ENCODE measurements at regions not wholly inside any gene's neighbourhood (a gene's known extent, or its start where the extent isn't known, plus 50 kb on each side); places are given as distances from the start of the nearest gene placed in this dataset.

DNA sequence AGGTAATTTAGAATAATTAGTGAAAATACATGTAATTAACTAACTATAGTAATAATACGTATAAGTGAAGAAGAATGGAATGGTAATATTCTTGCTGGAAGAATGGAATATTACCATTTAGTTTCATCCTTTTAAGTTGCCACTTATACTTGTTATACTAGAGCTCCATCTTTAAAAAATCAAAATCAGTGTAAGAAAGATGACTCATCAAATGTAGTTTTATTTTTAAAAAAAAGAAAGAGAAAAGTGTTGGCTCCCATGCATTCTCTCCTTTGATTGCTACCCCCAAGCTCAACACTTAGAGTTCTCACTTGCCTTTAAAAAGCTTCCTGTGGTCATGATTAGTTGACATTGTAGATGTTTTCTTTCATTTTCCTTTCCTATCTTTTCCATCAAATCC lies 82.4 kb upstream of the KIF2B start:
- no peak for TF ChIP-seq POLR2A (IDR thresholded peaks at IDR 0.05; ENCODE audit: low read depth, low read length)
- no peak for TF ChIP-seq MXI1 (IDR thresholded peaks at IDR 0.05; ENCODE audit: borderline replicate concordance, low read depth, low read length)
- TF ChIP-seq, protein P1, sequence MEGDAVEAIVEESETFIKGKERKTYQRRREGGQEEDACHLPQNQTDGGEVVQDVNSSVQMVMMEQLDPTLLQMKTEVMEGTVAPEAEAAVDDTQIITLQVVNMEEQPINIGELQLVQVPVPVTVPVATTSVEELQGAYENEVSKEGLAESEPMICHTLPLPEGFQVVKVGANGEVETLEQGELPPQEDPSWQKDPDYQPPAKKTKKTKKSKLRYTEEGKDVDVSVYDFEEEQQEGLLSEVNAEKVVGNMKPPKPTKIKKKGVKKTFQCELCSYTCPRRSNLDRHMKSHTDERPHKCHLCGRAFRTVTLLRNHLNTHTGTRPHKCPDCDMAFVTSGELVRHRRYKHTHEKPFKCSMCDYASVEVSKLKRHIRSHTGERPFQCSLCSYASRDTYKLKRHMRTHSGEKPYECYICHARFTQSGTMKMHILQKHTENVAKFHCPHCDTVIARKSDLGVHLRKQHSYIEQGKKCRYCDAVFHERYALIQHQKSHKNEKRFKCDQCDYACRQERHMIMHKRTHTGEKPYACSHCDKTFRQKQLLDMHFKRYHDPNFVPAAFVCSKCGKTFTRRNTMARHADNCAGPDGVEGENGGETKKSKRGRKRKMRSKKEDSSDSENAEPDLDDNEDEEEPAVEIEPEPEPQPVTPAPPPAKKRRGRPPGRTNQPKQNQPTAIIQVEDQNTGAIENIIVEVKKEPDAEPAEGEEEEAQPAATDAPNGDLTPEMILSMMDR (conservative IDR thresholded peaks at IDR 0.05; ENCODE audit: low read depth, low read length), result no peak
- no peak for TF ChIP-seq CEBPB (IDR thresholded peaks at IDR 0.05; ENCODE audit: low read depth, low read length)
- no peak for TF ChIP-seq SMC3 (IDR thresholded peaks at IDR 0.05; ENCODE audit: low read depth, low read length)
- TF ChIP-seq MAFK (IDR thresholded peaks at IDR 0.05; ENCODE audit: low read depth, low read length), result no peak
- TF ChIP-seq, protein P2, sequence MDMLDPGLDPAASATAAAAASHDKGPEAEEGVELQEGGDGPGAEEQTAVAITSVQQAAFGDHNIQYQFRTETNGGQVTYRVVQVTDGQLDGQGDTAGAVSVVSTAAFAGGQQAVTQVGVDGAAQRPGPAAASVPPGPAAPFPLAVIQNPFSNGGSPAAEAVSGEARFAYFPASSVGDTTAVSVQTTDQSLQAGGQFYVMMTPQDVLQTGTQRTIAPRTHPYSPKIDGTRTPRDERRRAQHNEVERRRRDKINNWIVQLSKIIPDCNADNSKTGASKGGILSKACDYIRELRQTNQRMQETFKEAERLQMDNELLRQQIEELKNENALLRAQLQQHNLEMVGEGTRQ (IDR thresholded peaks at IDR 0.05; ENCODE audit: low read depth, low read length), result no peak
- TF ChIP-seq RFX5 (IDR thresholded peaks at IDR 0.05; ENCODE audit: low read depth, low read length), result no peak
- TF ChIP-seq, protein P3, sequence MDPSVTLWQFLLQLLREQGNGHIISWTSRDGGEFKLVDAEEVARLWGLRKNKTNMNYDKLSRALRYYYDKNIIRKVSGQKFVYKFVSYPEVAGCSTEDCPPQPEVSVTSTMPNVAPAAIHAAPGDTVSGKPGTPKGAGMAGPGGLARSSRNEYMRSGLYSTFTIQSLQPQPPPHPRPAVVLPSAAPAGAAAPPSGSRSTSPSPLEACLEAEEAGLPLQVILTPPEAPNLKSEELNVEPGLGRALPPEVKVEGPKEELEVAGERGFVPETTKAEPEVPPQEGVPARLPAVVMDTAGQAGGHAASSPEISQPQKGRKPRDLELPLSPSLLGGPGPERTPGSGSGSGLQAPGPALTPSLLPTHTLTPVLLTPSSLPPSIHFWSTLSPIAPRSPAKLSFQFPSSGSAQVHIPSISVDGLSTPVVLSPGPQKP (IDR thresholded peaks at IDR 0.05; ENCODE audit: borderline replicate concordance, low read depth, low read length), result no peak
- no peak for TF ChIP-seq BHLHE40 (IDR thresholded peaks at IDR 0.05; ENCODE audit: low read depth, low read length)
- TF ChIP-seq RAD21 (IDR thresholded peaks at IDR 0.05; ENCODE audit: low read length), result no peak
- no peak for TF ChIP-seq NFE2L2 (IDR thresholded peaks at IDR 0.05; ENCODE audit: low read depth, low read length)
- no peak for TF ChIP-seq FOS (IDR thresholded peaks at IDR 0.05; ENCODE audit: low read depth, low read length)

Measured in IMR-90 (cell line).